HepG2 (cell line): ENCODE measurements at regions not wholly inside any gene's neighbourhood (a gene's known extent, or its start where the extent isn't known, plus 50 kb on each side); places are given as distances from the start of the nearest gene placed in this dataset.

Experiments used
- ARID5B ChIP-seq: IDR thresholded peaks from 2 replicates; pipeline ENCODE4 v1.4.0; 2020; ENCODE audit warnings: mild to moderate bottlenecking, missing genetic modification reagents
- CTCF ChIP-seq: sonication (generic); formaldehyde crosslinking; IDR thresholded peaks from 2 replicates; pipeline ENCODE4 v1.5.0; 2020; ENCODE audit warnings: mild to moderate bottlenecking, missing genetic modification reagents, moderate library complexity
- JUNB ChIP-seq: sonication (generic); formaldehyde crosslinking; IDR thresholded peaks from 2 replicates; pipeline ENCODE4 v1.8.0; 2022; ENCODE audit warnings: missing genetic modification reagents, mild to moderate bottlenecking, borderline replicate concordance
- MAFG ChIP-seq: sonication (generic); formaldehyde crosslinking; IDR thresholded peaks from 2 replicates; pipeline ENCODE4 v1.5.1; 2020; ENCODE audit warnings: mild to moderate bottlenecking, missing genetic modification reagents
- PRDM15 ChIP-seq: sonication (generic); formaldehyde crosslinking; IDR thresholded peaks from 2 replicates; pipeline ENCODE4 v1.4.0; 2020; ENCODE audit warnings: missing genetic modification reagents
- SAP130 ChIP-seq: IDR thresholded peaks from 2 replicates; pipeline ENCODE4 v1.6.1; 2016; ENCODE audit warnings: low read depth
- YY1 ChIP-seq: IDR thresholded peaks from 2 replicates; pipeline ENCODE4 v1.6.1; 2011; ENCODE audit warnings: low read length, low read depth, moderate library complexity, mild to moderate bottlenecking; ENCODE audit not compliant: insufficient read depth, insufficient replicate concordance
- ZBTB2 ChIP-seq: sonication (generic); formaldehyde crosslinking; IDR thresholded peaks from 2 replicates; pipeline ENCODE4 v1.8.0; 2022; ENCODE audit warnings: low read depth, missing genetic modification reagents
- ZBTB43 ChIP-seq: sonication (generic); formaldehyde crosslinking; conservative IDR thresholded peaks from 2 replicates; pipeline ENCODE4 v1.4.0; 2020; ENCODE audit warnings: missing genetic modification reagents
- ZSCAN9 ChIP-seq: IDR thresholded peaks from 2 replicates; pipeline ENCODE4 v1.6.1; 2016; ENCODE audit warnings: borderline replicate concordance
- TF ChIP-seq, protein P1 (sequence below): sonication (generic); formaldehyde crosslinking; IDR thresholded peaks from 2 replicates; pipeline ENCODE4 v1.5.0; 2020; ENCODE audit warnings: mild to moderate bottlenecking, missing genetic modification reagents

DNA sequence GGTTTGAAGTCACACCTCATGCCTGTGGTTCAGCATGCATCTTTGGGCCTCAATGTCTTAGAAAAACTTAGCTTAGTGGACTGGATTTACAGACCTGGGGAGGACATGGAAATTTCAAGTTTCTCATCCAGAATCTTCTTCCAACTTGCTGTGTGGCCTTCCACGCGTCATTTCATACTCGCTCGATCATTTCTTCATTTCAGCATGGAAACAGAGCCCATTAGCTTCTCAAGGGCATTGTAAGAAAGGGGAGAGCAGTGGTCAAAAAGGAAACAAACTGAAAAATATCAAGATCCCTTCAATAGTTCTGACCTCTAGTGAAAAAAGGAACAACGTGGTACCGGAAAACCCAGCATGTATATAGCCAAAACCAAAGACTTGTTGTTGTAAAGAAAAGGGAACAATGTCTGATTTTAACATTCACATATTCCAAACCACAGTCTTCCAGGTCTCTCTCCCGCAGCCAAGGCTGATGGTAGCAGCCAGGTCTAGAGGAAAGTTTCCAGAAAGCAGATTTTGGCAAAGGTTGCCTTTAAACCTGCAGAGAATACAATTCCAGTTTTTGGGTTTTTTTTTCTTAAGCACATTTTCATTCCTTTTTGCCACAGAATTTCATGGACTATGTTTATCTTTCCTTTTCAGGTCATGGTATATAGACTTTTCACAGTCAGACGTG lies 97.0 kb upstream of the CDC42BPA start:
- TF ChIP-seq ARID5B (no peak), JUNB (CRISPR knock-in tag) (no peak), ZSCAN9 (CRISPR knock-in tag) (no peak), ZBTB43 (CRISPR knock-in tag) (no peak), SAP130 (CRISPR knock-in tag) (no peak), PRDM15 (CRISPR knock-in tag) (no peak), MAFG (no peak), CTCF (CRISPR knock-in tag) (no peak), YY1 (no peak), ZBTB2 (CRISPR knock-in tag) (no peak)
- TF ChIP-seq, protein P1, sequence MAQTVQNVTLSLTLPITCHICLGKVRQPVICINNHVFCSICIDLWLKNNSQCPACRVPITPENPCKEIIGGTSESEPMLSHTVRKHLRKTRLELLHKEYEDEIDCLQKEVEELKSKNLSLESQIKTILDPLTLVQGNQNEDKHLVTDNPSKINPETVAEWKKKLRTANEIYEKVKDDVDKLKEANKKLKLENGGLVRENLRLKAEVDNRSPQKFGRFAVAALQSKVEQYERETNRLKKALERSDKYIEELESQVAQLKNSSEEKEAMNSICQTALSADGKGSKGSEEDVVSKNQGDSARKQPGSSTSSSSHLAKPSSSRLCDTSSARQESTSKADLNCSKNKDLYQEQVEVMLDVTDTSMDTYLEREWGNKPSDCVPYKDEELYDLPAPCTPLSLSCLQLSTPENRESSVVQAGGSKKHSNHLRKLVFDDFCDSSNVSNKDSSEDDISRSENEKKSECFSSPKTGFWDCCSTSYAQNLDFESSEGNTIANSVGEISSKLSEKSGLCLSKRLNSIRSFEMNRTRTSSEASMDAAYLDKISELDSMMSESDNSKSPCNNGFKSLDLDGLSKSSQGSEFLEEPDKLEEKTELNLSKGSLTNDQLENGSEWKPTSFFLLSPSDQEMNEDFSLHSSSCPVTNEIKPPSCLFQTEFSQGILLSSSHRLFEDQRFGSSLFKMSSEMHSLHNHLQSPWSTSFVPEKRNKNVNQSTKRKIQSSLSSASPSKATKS (CRISPR knock-in tag), result no peak
